ENCODE measurements at regions not wholly inside any gene's neighbourhood (a gene's known extent, or its start where the extent isn't known, plus 50 kb on each side); places are given as distances from the start of the nearest gene placed in this dataset.
"Not testable (repeated sequence)": the region's sequence is repeated elsewhere in the genome, so short reads cannot be mapped to it uniquely, and the experiment has no call there.

GRCh38 chr4:49149006-49149975, 163.2 kb downstream of the CWH43 start:
- peak; percentile 83 for DNase-seq (ENCODE audit: low read depth, low spot score)
- in situ Hi-C loops (cut with HindIII; ENCODE audit: low pct_unique_long_range_greater_than_20kb, low sequenced_read_pairs), result not testable (repeated sequence)

GRCh38 chr4:49150351-49151083, 164.4 kb downstream of the CWH43 start:
- DNase-seq (ENCODE audit: low read depth, low spot score); in situ Hi-C loops (cut with HindIII; ENCODE audit: low pct_unique_long_range_greater_than_20kb, low sequenced_read_pairs): not testable (repeated sequence)

GRCh38 chr4:49153011-49153410, 166.9 kb downstream of the CWH43 start:
- in situ Hi-C loops (cut with HindIII; ENCODE audit: low pct_unique_long_range_greater_than_20kb, low sequenced_read_pairs); DNase-seq (ENCODE audit: low read depth, low spot score): not testable (repeated sequence)

DNA sequence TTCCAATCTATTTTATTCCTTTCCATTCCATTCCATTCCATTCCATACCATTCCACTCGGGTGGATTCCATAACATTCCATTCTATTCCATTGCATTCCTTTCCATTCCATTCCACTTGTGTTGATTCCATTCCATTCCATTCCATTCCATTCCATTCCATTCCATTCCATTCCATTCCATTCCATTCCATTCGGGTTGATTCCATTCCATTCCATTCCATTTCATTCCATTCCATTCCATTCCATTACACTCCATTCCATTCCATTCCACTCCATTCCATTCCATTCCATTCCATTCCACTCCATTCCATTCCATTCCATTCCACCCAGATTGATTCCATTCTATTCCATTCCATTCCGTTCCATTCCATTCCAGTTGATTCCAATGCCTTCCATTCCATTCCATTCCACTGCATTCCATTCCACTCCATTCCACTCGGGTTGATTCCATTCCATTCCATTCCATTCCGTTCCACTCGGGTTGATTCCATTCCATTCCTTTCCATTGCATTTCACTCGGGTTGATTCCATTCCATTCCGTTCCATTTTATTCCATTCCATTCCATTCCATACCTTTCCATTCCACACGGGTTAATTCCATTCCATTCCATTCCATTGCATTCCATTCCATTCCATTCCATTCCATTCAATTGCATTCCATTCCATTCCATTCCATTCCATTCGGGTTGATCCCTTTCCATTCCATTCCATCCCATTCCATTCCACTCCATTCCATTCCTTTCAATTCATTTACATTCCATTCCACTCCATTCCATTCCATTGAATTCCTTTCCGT, 168.4 kb downstream of the CWH43 start:
- in situ Hi-C loops (cut with HindIII; ENCODE audit: low pct_unique_long_range_greater_than_20kb, low sequenced_read_pairs), result not testable (repeated sequence)
- peak; percentile 55 for DNase-seq (ENCODE audit: low read depth, low spot score)

DNA sequence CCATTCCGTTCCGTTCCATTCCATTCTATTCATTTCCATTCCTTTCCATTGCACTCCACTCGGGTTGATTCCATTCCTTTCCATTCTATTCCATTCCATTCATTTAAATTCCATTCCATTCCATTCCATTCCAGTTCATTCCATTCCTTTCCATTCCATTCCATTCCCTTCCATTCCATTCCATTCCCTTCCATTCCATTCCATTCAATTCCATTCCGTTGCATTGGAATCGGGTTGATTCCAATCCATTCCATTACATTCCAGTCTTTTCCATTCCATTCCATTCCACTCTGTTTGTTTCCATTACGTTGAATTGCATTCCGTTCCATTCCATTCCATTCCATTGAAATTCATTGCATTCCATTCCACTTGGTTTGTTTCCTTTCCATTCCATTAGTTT, 169.2 kb downstream of the CWH43 start:
- in situ Hi-C loops (cut with HindIII; ENCODE audit: low pct_unique_long_range_greater_than_20kb, low sequenced_read_pairs); DNase-seq (ENCODE audit: low read depth, low spot score): not testable (repeated sequence)

- DNase-seq (ENCODE audit: low read depth, low spot score); in situ Hi-C loops (cut with HindIII; ENCODE audit: low pct_unique_long_range_greater_than_20kb, low sequenced_read_pairs): not testable (repeated sequence)
These were observed 170.2 kb downstream of the CWH43 start for GRCh38 chr4:49156309-49156708.

- in situ Hi-C loops (cut with HindIII; ENCODE audit: low pct_unique_long_range_greater_than_20kb, low sequenced_read_pairs); DNase-seq (ENCODE audit: low read depth, low spot score): not testable (repeated sequence)
These were observed 171.6 kb downstream of the CWH43 start for GRCh38 chr4:49157630-49158029.

GRCh38 chr4:49161111-49161541, 175.1 kb downstream of the CWH43 start:
- DNase-seq (ENCODE audit: low read depth, low spot score), result peak; percentile 93
- in situ Hi-C loops (cut with HindIII; ENCODE audit: low pct_unique_long_range_greater_than_20kb, low sequenced_read_pairs), result not testable (repeated sequence)

DNA sequence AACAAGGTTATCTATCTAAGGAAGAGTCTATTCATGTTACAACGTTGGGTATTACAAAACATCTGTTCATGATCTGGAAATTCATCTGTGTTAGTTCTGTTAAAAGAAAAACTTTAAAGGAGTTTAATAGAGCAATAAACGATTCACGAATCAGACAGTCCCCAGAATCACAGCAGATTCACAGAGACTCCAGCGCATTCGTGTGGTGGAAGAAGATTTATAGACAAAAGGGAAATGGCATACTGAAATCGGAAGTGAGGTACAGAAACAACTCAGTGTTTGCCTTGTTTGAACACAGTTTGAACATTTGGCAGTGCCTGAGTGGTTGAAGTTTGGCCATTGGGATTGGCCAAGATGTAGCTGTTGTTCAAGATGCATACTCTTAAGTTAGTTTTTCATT, 178.8 kb downstream of the CWH43 start:
- DNase-seq (ENCODE audit: low read depth, low spot score); in situ Hi-C loops (cut with HindIII; ENCODE audit: low pct_unique_long_range_greater_than_20kb, low sequenced_read_pairs): not testable (repeated sequence)

DNA sequence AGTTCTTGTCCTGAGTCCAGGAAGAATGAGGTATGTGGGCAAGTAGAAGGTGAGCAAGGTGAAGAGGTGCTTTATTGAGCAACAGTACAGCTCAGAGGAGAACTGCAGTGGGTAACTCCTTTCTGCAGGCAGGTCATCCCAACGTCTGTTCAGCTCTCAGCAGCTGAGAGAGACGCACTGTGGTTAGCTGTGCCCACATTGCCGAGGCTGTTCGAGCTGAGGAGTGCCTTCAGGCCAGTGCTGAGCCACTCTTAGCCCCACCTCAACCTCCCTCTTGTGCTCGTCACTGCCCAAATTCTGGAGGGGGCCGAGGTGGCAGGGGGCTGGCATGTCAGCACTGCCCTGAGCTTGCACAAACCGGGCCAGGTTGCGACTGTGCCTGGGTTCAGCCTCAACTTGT, 191.8 kb downstream of the CWH43 start:
- in situ Hi-C loops (cut with HindIII; ENCODE audit: low pct_unique_long_range_greater_than_20kb, low sequenced_read_pairs); DNase-seq (ENCODE audit: low read depth, low spot score): not testable (repeated sequence)

GRCh38 chr4:49181088-49181487, 195.0 kb downstream of the CWH43 start:
- DNase-seq (ENCODE audit: low read depth, low spot score); in situ Hi-C loops (cut with HindIII; ENCODE audit: low pct_unique_long_range_greater_than_20kb, low sequenced_read_pairs): not testable (repeated sequence)

DNA sequence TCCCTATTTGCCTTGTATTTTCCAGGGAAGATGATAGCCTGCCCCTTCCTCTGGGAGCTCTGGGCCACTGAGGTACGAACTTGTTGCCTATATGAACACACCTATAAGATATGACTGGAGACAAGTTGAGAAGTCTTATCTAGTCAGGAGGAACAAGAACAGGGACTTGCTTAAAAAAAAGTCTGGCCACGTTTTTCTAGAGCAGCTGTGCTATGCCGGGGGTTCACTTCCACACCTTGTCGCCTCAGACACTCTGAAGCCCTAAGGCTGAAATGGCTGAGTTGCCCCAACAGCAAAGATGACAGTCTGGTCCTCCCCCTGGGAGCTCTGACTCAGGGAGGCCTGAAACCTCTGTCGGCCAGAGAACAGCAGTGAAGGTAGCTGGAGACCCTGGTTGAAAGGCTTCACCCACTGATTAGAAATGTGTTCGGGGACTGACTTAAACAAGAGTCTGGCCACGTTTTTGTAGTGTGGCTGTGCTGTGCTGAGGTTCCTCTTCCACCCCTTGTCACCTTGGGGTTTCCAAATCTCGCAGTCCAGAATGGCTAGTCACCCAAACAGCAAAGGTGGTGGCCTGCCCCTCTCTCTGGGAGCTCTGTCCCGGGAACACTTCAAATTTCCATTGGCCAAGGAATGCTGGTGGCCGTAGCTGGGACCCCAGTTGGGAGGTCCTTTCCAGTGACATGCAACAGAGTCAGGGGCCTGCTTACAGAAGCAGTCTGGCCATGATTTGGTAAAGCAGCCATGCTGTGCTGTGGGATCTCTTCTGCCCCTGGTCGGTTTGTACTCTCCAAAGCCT, 225.5 kb downstream of the CWH43 start:
- in situ Hi-C loops (cut with HindIII; ENCODE audit: low pct_unique_long_range_greater_than_20kb, low sequenced_read_pairs); DNase-seq (ENCODE audit: low read depth, low spot score): not testable (repeated sequence)

DNA sequence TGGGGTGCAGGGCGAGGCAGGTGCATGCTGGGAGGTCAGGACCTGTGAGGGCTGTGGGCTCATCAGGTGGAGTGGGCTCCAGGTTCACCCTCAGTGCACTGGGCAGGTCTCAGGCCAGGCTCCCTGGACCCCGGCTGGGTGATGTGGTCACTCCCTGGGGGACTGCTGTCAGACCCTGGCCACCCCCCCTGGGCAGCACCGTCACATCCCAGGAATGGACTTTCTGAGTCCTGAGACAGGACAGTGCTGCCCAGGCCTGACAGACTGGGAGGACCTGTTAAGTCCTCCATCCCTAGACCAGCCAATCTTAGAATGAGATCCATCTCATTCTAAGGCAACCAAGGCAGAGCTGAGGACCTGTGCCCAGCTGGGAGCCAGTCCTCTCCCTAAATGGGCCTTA, 227.2 kb downstream of the CWH43 start:
- DNase-seq (ENCODE audit: low read depth, low spot score); in situ Hi-C loops (cut with HindIII; ENCODE audit: low pct_unique_long_range_greater_than_20kb, low sequenced_read_pairs): not testable (repeated sequence)

DNA sequence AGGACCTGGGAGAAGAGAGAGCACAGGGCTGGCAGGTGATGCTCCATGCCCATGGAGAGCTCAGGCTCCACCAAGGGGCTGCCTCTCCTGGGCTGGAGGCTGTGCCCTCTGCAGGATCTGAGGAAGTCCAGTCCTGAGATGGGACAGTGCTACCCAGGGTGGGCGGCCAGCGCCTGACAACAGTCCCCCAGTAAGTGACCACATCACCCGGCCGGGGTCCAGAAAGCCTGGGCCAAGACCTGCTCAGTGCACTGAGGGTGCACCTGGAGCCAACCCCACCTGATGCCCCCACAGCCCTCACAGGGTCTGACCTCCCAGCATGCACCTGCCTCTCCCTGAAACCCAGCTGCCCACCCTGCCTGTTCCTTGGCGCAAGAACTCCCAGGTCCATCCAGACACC, 227.7 kb downstream of the CWH43 start:
- DNase-seq (ENCODE audit: low read depth, low spot score); in situ Hi-C loops (cut with HindIII; ENCODE audit: low pct_unique_long_range_greater_than_20kb, low sequenced_read_pairs): not testable (repeated sequence)

DNA sequence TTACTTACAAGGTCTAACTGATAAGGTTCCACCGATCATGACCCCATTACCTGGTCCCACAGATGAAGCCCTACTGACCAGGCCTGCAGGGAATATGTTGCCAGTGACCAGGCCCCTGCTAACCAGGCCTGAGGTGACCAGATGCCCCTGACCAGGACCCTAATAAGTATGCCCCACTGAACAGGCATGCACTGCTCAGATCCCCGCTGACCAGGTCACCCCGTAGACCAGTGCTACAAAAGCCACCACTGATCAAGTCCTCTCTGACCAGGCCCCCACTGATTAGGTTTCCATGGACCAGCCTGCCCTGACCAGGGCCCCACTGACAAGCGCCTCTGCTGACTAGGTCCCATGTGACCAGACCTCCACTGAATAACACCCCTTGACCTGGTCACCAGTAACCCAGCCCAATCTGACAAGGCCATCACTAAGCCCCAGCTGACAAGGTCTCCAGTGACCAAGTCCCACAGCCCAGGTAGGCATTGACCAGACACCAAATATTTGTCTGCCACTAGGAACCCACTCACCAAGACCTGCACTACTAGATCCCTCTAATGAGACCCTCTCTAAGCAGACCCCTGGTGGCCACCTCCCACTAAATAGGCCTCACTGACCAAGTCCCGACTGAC, 228.5 kb downstream of the CWH43 start:
- DNase-seq (ENCODE audit: low read depth, low spot score); in situ Hi-C loops (cut with HindIII; ENCODE audit: low pct_unique_long_range_greater_than_20kb, low sequenced_read_pairs): not testable (repeated sequence)

- DNase-seq (ENCODE audit: low read depth, low spot score); in situ Hi-C loops (cut with HindIII; ENCODE audit: low pct_unique_long_range_greater_than_20kb, low sequenced_read_pairs): not testable (repeated sequence)
These were observed 229.0 kb downstream of the CWH43 start for GRCh38 chr4:49215082-49215479.
